Stimulated activated CD4-positive, alpha-beta T cell treated with anti-CD3 and anti-CD28 coated beads, Interleukin-1b, Interleukin-23, amount 100 ng/mL, for 4 hours (primary cell): ENCODE measurements at regions not wholly inside any gene's neighbourhood (a gene's known extent, or its start where the extent isn't known, plus 50 kb on each side); places are given as distances from the start of the nearest gene placed in this dataset.
"Not testable (repeated sequence)": the region's sequence is repeated elsewhere in the genome, so short reads cannot be mapped to it uniquely, and the experiment has no call there.

ENCODE experiments used
- DNase-seq, 2 donors: peaks; one replicate each; pipeline ENCODE4 v3.0.0-alpha.2; 2020; ENCODE audit warnings: low read depth in 2 of 2

DNA sequence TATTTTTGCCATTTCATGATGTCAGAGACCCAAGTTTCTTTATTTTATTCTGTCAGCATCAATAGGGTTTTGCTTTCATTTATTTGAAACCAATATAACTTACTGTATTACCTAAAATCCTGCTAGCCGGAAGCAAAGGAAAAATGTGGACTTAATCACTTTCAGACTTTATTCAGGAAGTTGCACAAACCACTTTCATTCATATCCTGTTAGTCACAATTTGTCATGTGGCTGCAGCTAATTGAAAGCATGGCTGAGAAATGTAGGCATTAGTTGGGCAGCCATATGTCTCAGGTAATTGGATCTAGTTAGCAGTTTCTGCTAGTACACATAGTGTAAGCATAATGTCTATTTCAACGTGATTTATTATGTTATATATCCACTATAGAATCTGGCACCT is 462.3 kb upstream of the SGO1 start:
- DNase-seq = no peak

DNA sequence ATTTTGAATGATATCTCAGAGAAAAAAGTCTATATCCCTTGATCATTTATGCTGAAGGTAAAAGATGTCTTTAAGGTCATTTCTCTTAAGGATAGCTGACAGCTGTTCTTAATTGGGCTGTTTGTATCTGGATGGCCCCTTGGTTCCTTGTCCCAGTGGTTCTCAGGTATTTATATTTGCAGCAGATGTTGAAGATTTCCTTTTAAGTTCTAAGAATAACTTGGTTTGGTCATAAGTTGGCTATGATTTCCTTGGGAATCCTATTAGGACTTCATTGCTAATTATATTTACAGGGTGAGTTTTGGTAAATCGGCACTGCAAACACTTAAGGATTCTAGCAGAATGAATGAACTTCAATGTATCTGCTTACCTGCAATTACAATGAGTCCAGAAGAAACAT is 460.4 kb upstream of the SGO1 start:
- no peak for DNase-seq

- no peak for DNase-seq
Observed at GRCh38 chr3:20645340-20645739, 459.3 kb upstream of the SGO1 start.

GRCh38 chr3:20637729-20638128 is 451.7 kb upstream of the SGO1 start:
- DNase-seq = no peak

- no peak for DNase-seq
Observed at GRCh38 chr3:20622304-20622703, 436.3 kb upstream of the SGO1 start.

DNA sequence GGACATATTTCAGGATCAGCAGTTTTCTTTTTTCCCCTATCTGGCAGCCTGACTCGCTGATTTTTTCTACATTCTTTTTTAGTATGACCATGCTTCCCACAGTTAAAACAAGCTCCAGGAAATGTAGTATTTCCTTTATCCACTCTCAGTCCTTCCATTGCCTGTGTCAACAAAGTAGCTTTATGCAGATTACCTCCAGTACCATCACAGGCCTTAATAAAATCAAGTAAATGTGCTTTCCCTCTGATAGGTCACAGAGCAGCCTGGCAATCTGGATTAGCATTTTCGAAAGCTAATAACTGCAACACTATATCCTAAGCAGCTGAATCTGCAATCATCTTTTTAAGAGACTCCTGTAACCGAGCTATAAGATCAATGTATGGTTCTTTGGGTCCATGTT is 432.6 kb upstream of the SGO1 start:
- DNase-seq = not testable (repeated sequence)

DNA sequence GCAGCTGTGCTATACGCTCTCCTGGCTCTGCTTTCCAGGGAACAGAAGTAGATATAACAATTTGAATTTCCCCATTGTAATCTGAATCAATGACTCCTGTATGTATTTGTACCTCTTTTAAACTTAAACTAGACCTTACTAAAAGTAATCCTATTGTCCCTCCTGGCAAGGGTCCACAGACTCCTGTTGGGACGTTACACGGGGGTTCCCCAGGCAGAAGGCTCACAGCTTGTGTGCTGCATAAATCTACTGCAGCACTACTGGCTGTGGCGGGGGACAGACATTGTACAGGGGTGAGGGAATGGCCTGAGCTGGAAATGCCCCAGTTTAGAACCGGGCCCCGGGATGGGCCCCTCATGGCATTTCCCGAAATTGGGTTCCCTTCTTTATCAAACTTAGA is 432.2 kb upstream of the SGO1 start:
- not testable (repeated sequence) for DNase-seq

GRCh38 chr3:20615982-20616381 is 430.0 kb upstream of the SGO1 start:
- DNase-seq = not testable (repeated sequence)

GRCh38 chr3:20608054-20608738 is 422.2 kb upstream of the SGO1 start:
- DNase-seq = no peak

- DNase-seq = no peak
Observed at GRCh38 chr3:20604659-20605058, 418.7 kb upstream of the SGO1 start.

DNA sequence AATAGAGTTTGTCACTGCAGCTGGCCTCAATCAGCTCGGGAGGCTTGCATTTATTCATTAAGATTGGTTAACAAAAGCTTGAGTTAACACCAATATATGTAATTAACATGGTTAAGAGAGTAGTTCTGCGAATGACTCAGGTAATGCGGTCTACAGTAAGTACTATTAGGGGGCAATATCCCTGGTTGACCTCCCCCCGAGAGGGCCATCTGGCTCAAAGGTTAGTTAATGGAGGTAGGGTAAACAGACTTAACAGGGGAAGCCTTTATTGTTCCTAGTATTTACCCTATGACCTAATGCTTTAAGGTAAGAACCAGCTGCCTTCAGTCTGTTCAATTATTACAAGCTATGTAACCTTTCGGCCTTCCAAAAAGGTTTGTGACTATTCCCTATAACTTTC is 403.3 kb upstream of the SGO1 start:
- no peak for DNase-seq

GRCh38 chr3:20588781-20589180 is 402.8 kb upstream of the SGO1 start:
- no peak for DNase-seq

GRCh38 chr3:20583648-20584047 is 397.6 kb upstream of the SGO1 start:
- DNase-seq = no peak

GRCh38 chr3:20576228-20576627 is 390.2 kb upstream of the SGO1 start:
- DNase-seq = no peak

GRCh38 chr3:20575146-20575545 is 389.1 kb upstream of the SGO1 start:
- DNase-seq = no peak

- DNase-seq = no peak
Observed at GRCh38 chr3:20574746-20575145, 388.7 kb upstream of the SGO1 start.

GRCh38 chr3:20573175-20573574 is 387.2 kb upstream of the SGO1 start:
- DNase-seq = no peak

DNA sequence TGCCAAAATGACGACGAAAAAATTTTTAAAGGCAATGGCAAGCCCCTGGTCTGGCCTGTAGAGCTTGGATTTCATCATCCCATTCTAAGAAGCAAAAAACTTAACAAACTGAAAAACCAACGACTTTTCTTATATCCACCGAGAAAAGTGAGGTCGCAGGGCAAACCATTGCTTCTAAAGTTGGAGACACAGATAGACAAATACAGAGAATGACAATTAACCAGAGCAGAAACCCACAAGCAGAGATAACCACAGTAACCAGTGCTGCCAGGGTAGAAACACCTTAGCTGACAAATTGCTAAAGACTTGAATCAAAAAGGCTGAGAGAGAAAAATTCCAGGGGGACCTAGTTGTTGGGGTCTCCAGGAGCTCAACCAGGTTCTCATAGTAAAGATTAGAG is 386.5 kb upstream of the SGO1 start:
- DNase-seq = no peak

GRCh38 chr3:20569310-20569709 is 383.3 kb upstream of the SGO1 start:
- DNase-seq = no peak

DNA sequence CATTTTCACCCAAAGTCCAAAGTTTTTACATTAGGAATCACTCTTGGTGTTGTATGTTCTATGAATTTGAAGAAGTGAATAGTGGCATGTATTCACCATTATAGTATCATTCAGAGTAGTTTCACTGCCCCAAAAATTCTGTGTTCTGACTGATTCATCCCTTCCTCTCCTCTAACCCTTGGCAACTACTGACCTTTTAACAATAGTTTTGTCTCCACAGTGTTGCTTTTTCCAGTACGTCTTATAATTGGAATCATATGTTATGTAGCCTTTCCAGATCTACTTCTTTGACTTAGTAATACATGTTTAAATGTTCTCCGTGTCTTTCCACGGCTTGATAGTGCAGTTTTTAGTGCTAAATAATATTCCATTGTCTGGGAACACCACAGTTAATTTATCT is 379.0 kb upstream of the SGO1 start:
- no peak for DNase-seq

- no peak for DNase-seq
Observed at GRCh38 chr3:20563985-20564384, 378.0 kb upstream of the SGO1 start.

- no peak for DNase-seq
Observed at GRCh38 chr3:20563251-20563650, 377.2 kb upstream of the SGO1 start.

DNA sequence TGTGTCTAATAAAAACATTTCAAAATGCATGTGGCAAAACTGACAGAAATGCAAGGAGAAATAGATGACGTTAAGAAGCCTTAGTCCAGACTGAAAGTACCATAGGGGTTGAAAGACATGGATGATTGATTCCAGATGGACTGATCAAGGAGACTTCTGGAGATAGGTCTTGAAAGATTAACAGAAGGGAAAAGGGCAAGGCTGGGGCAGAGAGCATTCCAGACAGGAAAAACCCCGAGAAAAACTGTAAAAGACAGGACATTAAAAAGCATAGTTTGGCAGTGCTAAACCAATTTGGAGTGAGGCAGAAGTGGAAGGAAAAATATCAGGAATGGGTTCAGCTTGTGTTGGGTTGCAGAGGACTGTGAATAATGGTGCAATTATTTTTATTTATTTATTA is 375.2 kb upstream of the SGO1 start:
- DNase-seq = no peak

- DNase-seq = not testable (repeated sequence)
Observed at GRCh38 chr3:20560446-20560845, 374.4 kb upstream of the SGO1 start.
